ENCODE measurements at regions not wholly inside any gene's neighbourhood (a gene's known extent, or its start where the extent isn't known, plus 50 kb on each side); places are given as distances from the start of the nearest gene placed in this dataset.

DNA sequence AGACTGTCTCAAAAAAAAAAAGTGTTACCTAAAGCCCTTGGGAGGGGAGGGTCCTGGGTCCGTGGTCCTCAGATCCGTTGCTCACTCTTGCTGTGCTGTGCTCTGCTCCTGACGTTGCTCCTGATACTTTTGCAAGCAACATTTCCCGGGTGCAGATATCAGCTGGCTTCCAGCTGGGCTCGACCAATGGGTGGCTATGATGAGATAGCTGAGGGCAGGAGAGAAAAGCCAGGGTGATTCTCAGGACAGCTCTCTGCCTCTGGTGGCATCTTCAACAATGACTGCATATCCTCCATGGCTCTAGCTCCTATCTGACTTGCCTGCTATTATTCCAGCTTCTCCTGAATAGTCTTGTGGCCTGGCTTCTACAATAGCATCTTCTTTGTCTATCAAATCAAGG, 134.5 kb downstream of the RPS12 start:
- H3K4me3 ChIP-seq (ENCODE audit: low read length) = no peak overlapping the region
- no peaks in the 10 kb centered on the region for H3K36me3 ChIP-seq (ENCODE audit: control insufficient read depth, low read depth, low read length)
- no peaks in the 10 kb centered on the region for H3K4me1 ChIP-seq (ENCODE audit: control insufficient read depth, low read depth, low read length)
- no peaks in the 10 kb centered on the region for H3K27me3 ChIP-seq (ENCODE audit: control insufficient read depth, insufficient read depth, low read length)
- no peak overlapping the region for H3K9ac ChIP-seq (ENCODE audit: low read length)
- no peak overlapping the region for H3K27ac ChIP-seq (ENCODE audit: low read length)
- H3K9me3 ChIP-seq (ENCODE audit: control insufficient read depth, low read depth, low read length) = no peaks in the 10 kb centered on the region

DNA sequence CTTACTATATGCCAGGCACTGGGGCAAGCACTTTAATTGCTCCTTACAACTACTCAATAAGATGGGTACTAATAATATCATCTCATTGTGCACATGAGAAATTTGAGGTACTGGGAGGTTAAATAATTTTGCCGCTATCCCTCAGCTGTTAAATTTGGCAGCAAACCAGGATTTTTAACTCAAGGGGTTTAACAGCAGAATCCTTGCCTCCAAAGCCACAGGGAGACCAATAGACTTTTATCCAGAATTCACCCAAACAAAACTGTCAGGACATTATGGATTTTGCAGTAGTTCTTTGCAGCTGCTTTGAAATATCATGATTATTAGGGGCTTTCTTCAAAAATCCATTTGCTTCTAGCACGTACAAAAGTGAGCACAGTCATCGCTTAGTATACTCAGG, 136.2 kb downstream of the RPS12 start:
- H3K36me3 ChIP-seq (ENCODE audit: control insufficient read depth, low read depth, low read length) = no peaks in the 10 kb centered on the region
- H3K9me3 ChIP-seq (ENCODE audit: control insufficient read depth, low read depth, low read length) = no peaks in the 10 kb centered on the region
- no peak overlapping the region for H3K27ac ChIP-seq (ENCODE audit: low read length)
- no peaks in the 10 kb centered on the region for H3K27me3 ChIP-seq (ENCODE audit: control insufficient read depth, insufficient read depth, low read length)
- no peak overlapping the region for H3K9ac ChIP-seq (ENCODE audit: low read length)
- no peak overlapping the region for H3K4me3 ChIP-seq (ENCODE audit: low read length)
- no peaks in the 10 kb centered on the region for H3K4me1 ChIP-seq (ENCODE audit: control insufficient read depth, low read depth, low read length)

DNA sequence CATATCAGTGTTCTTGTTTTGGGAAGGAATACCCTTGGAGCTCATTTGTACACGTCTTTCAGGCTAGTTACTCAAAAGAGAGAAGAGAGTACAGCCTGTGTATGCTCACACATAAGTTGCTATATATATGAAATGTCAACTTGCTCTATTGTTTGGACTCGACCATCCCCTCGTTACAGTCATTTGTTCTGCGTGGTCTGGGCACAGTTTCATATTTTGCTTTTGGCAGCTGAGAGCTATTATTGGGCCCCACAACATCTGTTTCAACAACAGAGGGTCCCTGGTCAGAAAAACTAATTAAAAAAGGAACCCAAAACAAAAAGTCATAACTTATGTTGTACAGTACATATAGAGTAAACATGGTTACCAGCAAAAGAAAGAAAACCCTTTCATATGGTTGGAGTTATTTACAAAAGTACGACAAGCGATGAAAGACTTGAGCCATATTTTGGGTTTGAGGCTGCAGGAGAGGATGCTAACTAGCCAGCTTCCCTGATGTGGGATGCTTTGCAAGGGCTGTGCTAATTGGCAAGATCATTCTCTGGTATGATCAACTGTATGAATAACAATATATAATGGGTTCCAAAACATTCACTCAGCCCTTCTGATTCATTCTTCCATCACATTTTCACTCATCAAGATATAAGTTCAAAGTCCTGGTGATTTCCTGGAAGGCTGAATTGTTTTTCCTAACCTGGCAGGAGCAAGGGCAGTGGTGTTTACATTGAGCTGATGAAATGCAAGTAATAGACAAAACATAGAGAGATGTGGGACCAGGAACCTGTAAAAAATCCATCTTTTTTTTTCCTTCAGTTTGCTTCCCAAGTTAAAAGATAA, 137.9 kb downstream of the RPS12 start:
- Histone ChIP-seq H3K9me3 (ENCODE audit: control insufficient read depth, low read depth, low read length) (no peaks in the 10 kb centered on the region), H3K9ac (ENCODE audit: low read length) (no peak overlapping the region), H3K4me1 (ENCODE audit: control insufficient read depth, low read depth, low read length) (no peaks in the 10 kb centered on the region), H3K4me3 (ENCODE audit: low read length) (no peak overlapping the region), H3K36me3 (ENCODE audit: control insufficient read depth, low read depth, low read length) (no peaks in the 10 kb centered on the region), H3K27me3 (ENCODE audit: control insufficient read depth, insufficient read depth, low read length) (no peaks in the 10 kb centered on the region), H3K27ac (ENCODE audit: low read length) (no peak overlapping the region)

DNA sequence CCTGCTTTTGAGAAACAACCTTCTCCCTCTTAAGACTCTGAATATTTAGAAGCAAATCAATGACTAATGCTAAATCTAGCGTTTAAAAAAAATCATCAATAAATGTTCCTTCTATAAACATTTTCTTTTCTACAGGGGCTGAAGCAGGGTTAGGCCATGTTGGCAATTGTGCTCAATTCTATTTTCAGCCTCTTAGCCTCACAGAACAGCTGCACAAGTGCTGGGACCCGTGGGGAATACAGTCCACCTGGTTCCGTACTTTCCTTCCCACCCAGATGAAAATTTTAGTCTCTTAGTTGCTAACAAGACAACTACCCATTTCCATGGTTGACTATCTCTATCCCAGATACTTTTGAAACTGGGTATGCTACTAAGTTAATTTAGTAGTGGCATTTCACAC, 138.6 kb downstream of the RPS12 start:
- no peaks in the 10 kb centered on the region for H3K9me3 ChIP-seq (ENCODE audit: control insufficient read depth, low read depth, low read length)
- H3K9ac ChIP-seq (ENCODE audit: low read length) = no peak overlapping the region
- no peaks in the 10 kb centered on the region for H3K27me3 ChIP-seq (ENCODE audit: control insufficient read depth, insufficient read depth, low read length)
- no peaks in the 10 kb centered on the region for H3K36me3 ChIP-seq (ENCODE audit: control insufficient read depth, low read depth, low read length)
- no peak overlapping the region for H3K27ac ChIP-seq (ENCODE audit: low read length)
- H3K4me1 ChIP-seq (ENCODE audit: control insufficient read depth, low read depth, low read length) = no peaks in the 10 kb centered on the region
- H3K4me3 ChIP-seq (ENCODE audit: low read length) = no peak overlapping the region

DNA sequence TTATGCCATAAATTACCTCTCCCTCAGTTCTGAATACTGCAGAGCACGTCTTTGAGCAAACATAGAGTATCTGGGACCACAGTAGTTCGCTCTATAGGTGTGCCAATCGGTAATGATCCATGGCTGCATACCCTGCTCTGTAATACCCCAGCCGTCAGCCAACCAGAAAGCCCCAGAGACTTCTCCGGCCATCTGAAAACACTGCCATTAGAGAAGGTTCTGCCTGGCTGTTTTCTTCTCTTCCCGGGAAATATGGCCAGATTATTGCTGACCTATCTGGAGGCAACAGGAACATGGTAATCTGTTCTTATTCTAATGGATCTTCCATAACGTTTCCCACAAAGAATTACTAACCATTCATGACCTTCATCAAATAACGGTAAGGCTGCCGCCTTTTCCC, 139.9 kb downstream of the RPS12 start:
- H3K36me3 ChIP-seq (ENCODE audit: control insufficient read depth, low read depth, low read length) = no peaks in the 10 kb centered on the region
- no peak overlapping the region for H3K4me3 ChIP-seq (ENCODE audit: low read length)
- H3K9ac ChIP-seq (ENCODE audit: low read length) = no peak overlapping the region
- H3K27ac ChIP-seq (ENCODE audit: low read length) = no peak overlapping the region
- H3K27me3 ChIP-seq (ENCODE audit: control insufficient read depth, insufficient read depth, low read length) = no peaks in the 10 kb centered on the region
- H3K4me1 ChIP-seq (ENCODE audit: control insufficient read depth, low read depth, low read length) = no peaks in the 10 kb centered on the region
- no peaks in the 10 kb centered on the region for H3K9me3 ChIP-seq (ENCODE audit: control insufficient read depth, low read depth, low read length)

DNA sequence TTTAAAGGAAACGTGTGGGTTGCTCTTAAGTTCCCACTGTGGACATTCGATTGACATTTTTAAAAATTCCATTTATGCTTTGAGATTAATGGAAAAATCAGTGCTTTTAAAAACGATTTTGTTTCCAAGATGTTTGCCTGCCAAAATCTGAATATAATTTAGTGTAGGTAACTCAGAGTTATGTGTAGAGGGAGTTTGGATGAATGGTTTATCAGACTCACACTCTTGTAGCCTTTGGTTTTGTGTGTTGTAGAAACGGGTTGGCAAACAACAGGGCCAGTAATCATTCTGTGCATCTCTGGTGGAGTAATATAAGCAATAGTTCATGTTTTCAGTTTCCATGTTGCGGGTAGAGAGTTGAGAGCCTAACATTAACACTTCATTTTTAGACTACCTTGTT, 140.6 kb downstream of the RPS12 start:
- Histone ChIP-seq H3K4me3 (ENCODE audit: low read length) (no peak overlapping the region), H3K27me3 (ENCODE audit: control insufficient read depth, insufficient read depth, low read length) (no peaks in the 10 kb centered on the region), H3K9ac (ENCODE audit: low read length) (no peak overlapping the region), H3K4me1 (ENCODE audit: control insufficient read depth, low read depth, low read length) (no peaks in the 10 kb centered on the region), H3K9me3 (ENCODE audit: control insufficient read depth, low read depth, low read length) (no peaks in the 10 kb centered on the region), H3K27ac (ENCODE audit: low read length) (no peak overlapping the region), H3K36me3 (ENCODE audit: control insufficient read depth, low read depth, low read length) (no peaks in the 10 kb centered on the region)

DNA sequence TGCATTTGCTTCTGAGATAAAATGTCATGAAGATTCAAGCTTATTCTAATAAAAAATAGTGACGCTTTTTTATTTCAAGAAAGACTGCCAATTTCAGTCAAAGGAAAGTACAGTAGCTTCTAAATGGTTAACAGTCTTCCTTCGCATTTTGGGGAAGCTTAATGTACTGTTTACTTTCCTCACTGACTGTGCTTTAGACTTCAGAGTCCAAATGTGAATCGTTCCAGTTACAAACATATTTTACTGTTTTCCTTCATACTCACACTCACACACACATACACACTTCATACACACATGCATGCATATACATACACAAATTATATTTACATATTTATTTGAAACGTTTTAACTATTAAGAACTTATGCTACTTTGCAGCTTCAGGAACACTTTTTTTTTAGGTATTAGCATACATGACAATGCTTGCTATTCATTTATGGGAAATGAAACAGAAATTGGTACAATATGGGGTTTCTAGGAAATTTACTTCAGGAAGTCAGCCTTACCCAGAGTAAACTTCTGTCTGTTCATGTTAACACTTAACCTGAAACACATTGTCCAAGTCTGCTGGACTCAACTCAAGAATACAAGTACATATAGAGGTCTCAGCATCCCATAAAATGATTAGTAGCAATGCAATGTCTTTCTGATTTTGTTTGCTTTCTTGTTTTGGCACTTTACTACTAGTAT, 145.4 kb downstream of the RPS12 start:
- Histone ChIP-seq H3K27me3 (ENCODE audit: control insufficient read depth, insufficient read depth, low read length) (no peaks in the 10 kb centered on the region), H3K4me3 (ENCODE audit: low read length) (no peak overlapping the region), H3K9ac (ENCODE audit: low read length) (no peak overlapping the region), H3K4me1 (ENCODE audit: control insufficient read depth, low read depth, low read length) (no peaks in the 10 kb centered on the region), H3K9me3 (ENCODE audit: control insufficient read depth, low read depth, low read length) (no peaks in the 10 kb centered on the region), H3K36me3 (ENCODE audit: control insufficient read depth, low read depth, low read length) (no peaks in the 10 kb centered on the region), H3K27ac (ENCODE audit: low read length) (no peak overlapping the region)

DNA sequence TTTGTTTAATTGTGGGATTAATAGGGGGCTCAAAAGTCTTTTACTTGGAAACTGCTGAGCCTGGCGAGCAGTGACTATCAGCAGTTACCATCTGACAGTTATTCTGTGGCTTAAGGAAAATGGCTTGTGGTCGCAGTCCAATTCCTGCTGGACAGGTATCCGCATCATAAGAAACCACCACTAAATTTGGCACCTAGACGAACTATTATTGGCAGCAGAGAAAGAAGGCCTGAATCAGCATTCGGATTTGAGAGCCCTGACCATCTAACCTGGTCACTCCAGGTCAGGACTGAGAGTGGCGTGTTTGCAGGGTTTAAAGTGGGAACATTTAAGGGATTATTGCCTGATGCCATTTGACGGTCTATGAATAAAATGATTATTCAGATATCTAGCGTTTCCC, 146.4 kb downstream of the RPS12 start:
- no peaks in the 10 kb centered on the region for H3K9me3 ChIP-seq (ENCODE audit: control insufficient read depth, low read depth, low read length)
- no peaks in the 10 kb centered on the region for H3K27me3 ChIP-seq (ENCODE audit: control insufficient read depth, insufficient read depth, low read length)
- H3K4me3 ChIP-seq (ENCODE audit: low read length) = no peak overlapping the region
- no peaks in the 10 kb centered on the region for H3K4me1 ChIP-seq (ENCODE audit: control insufficient read depth, low read depth, low read length)
- H3K27ac ChIP-seq (ENCODE audit: low read length) = no peak overlapping the region
- H3K9ac ChIP-seq (ENCODE audit: low read length) = no peak overlapping the region
- no peaks in the 10 kb centered on the region for H3K36me3 ChIP-seq (ENCODE audit: control insufficient read depth, low read depth, low read length)

DNA sequence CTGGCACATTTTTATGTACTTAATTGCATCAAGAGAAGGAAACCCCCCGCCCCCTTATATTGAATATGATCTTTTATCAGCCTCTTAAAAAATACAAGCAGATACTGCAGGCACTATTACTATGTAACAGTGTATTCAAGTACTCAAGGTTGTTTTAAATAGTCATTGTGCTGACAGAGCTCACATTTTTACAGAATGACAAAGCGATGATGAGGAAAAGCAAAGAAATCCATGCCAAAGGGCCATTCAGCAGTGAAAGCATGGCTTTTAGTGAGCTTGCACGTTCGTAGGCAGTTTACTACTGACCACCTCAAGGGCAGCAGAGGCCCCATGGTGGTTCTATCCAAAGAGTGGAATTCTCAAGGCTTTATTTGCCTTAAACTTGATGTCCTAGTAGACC, 146.8 kb downstream of the RPS12 start:
- no peaks in the 10 kb centered on the region for H3K4me1 ChIP-seq (ENCODE audit: control insufficient read depth, low read depth, low read length)
- H3K27me3 ChIP-seq (ENCODE audit: control insufficient read depth, insufficient read depth, low read length) = no peaks in the 10 kb centered on the region
- H3K4me3 ChIP-seq (ENCODE audit: low read length) = no peak overlapping the region
- H3K9ac ChIP-seq (ENCODE audit: low read length) = no peak overlapping the region
- H3K9me3 ChIP-seq (ENCODE audit: control insufficient read depth, low read depth, low read length) = no peaks in the 10 kb centered on the region
- H3K27ac ChIP-seq (ENCODE audit: low read length) = no peak overlapping the region
- H3K36me3 ChIP-seq (ENCODE audit: control insufficient read depth, low read depth, low read length) = no peaks in the 10 kb centered on the region

DNA sequence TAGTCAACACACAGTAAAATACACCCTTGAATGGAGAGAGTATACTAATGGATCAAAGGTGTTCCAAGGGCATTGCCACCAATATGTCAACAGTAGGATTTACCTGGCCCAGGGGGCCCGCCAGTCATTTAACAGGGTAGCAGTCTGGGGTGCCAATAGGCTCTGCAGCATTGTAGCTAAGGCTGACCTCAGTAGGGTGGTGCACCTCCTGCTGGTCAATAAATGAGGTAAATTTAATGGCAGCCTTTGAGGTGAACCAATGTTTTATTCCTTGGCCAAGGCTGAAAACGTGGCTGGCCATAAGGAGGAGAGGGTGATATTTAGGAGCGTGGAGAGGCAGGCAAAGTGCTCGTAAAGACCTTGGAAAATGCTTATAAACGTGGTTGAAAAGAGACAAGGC, 147.2 kb downstream of the RPS12 start:
- Histone ChIP-seq H3K9ac (ENCODE audit: low read length) (no peak overlapping the region), H3K27me3 (ENCODE audit: control insufficient read depth, insufficient read depth, low read length) (no peaks in the 10 kb centered on the region), H3K27ac (ENCODE audit: low read length) (no peak overlapping the region), H3K36me3 (ENCODE audit: control insufficient read depth, low read depth, low read length) (no peaks in the 10 kb centered on the region), H3K9me3 (ENCODE audit: control insufficient read depth, low read depth, low read length) (no peaks in the 10 kb centered on the region), H3K4me1 (ENCODE audit: control insufficient read depth, low read depth, low read length) (no peaks in the 10 kb centered on the region), H3K4me3 (ENCODE audit: low read length) (no peak overlapping the region)

DNA sequence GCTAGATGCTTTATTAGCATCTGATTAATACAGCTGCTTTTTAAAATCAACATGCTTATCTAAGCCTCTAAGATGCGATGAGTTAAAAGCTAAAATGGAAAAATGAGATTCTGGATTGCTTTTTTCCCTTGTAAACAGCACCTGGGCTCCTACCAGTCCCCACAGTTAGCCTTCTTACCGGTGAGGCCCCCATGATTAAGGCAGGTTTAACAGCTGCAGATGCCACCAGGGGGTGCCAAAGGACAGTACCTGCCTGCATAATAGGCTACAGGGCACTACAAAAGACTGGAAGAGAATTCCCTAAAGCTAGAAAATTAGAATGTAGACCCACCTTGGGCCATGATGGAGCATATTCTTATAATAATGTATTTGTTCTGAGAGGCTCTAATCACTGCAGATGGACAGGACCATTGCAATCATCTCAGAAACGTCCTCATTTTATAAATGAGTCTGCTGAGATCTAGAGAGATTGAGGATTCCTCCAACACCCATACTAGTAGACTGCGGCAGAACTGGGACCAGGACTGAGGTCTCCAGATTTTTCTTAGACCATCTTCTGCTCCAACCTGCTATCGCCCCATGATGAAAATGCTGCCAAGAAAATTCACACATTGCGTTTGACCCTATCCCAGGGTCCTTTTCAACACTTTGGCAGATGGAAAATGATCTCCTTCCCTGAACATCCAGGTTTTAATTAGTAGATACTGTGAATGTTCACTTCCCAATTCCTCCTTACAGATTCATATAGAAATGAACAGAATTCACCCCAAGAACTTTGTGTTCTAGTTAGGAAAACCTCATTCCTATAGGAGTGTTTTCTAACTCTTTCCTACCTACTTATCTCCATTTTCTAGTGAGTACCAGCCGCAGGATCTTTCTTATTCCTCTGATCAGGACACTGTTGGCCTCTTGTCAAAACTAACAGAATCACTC, 148.8 kb downstream of the RPS12 start:
- H3K36me3 ChIP-seq (ENCODE audit: control insufficient read depth, low read depth, low read length) = no peaks in the 10 kb centered on the region
- H3K4me1 ChIP-seq (ENCODE audit: control insufficient read depth, low read depth, low read length) = peaks cover 4% of the 10 kb centered on the region
- no peak overlapping the region for H3K9ac ChIP-seq (ENCODE audit: low read length)
- no peak overlapping the region for H3K27ac ChIP-seq (ENCODE audit: low read length)
- no peak overlapping the region for H3K4me3 ChIP-seq (ENCODE audit: low read length)
- H3K9me3 ChIP-seq (ENCODE audit: control insufficient read depth, low read depth, low read length) = no peaks in the 10 kb centered on the region
- no peaks in the 10 kb centered on the region for H3K27me3 ChIP-seq (ENCODE audit: control insufficient read depth, insufficient read depth, low read length)
